A549 (cell line): ENCODE measurements at regions not wholly inside any gene's neighbourhood (a gene's known extent, or its start where the extent isn't known, plus 50 kb on each side); places are given as distances from the start of the nearest gene placed in this dataset.

Experiments used
- ATAC-seq, 2 experiments: fragments of 200-7000 bp in 1 of 2; fragments of >200 bp in 1 of 2; cut with Nextera tagmentation in 1 of 2; cut with Tn5 transposase in 1 of 2; 3 replicates each; pipeline versions ENCODE4 v1.8.0 to v1.9.1; 2018 to 2020; ENCODE audit warnings: mild to moderate bottlenecking in 1 of 2, moderate library complexity in 1 of 2
- CTCF ChIA-PET: fragments of 300-600 bp; sonication (Branson Sonifier 250); formaldehyde crosslinking; extraction: SDS; loops from one replicate; lab custom pipeline; 2021; ENCODE audit warnings: antibody characterized with exemption, inconsistent platforms; lab: Yijun Ruan, JAX
- POLR2A ChIA-PET: fragments of 350-600 bp; formaldehyde crosslinking; extraction: SDS; loops from one replicate; lab custom pipeline; 2021; ENCODE audit warnings: antibody characterized with exemption, inconsistent platforms; lab: Yijun Ruan, JAX
- DNase-seq, 2 experiments: peaks; one replicate each; pipeline versions ENCODE4 v3.0.0 to v3.0.0-alpha.2; 2011 to 2016; ENCODE audit warnings: low read depth in 1 of 2, low spot score in 1 of 2
- FAIRE-seq: peaks from 2 replicates; lab custom pipeline; 2011; peaks lifted over from hg19 to GRCh38; lab: Jason Lieb, UNC
- H3K27ac ChIP-seq, 2 experiments: fragments of >200 bp; sonication (Bioruptor Twin); formaldehyde crosslinking; 3 replicates each; pipeline ENCODE4 v1.5.1; 2016 to 2017
- H3K4me1 ChIP-seq: fragments of >200 bp; sonication (Bioruptor Twin); formaldehyde crosslinking; 3 replicates; pipeline ENCODE4 v1.6.1; 2016
- H3K4me2 ChIP-seq: fragments of >200 bp; sonication (Bioruptor Twin); formaldehyde crosslinking; 3 replicates; pipeline ENCODE4 v1.6.1; 2016
- H3K4me3 ChIP-seq: fragments of >200 bp; sonication (Bioruptor Twin); formaldehyde crosslinking; 3 replicates; pipeline ENCODE4 v1.5.1; 2016
- H3K9me3 ChIP-seq: fragments of >200 bp; sonication (Bioruptor Twin); formaldehyde crosslinking; 3 replicates; pipeline ENCODE4 v1.6.1; 2016
- ATOH8 ChIP-seq: fragments of 250-450 bp; sonication (Bioruptor Pico); IDR thresholded peaks from 2 replicates; pipeline ENCODE4 v1.5.0; 2020; ENCODE audit warnings: low read depth, mild to moderate bottlenecking, moderate library complexity
- CBX2 ChIP-seq: fragments of 200-600 bp; sonication (generic); IDR thresholded peaks from 2 replicates; pipeline ENCODE4 v1.6.1; 2016; ENCODE audit warnings: low read depth, mild to moderate bottlenecking, borderline replicate concordance
- CBX8 ChIP-seq: fragments of 200-600 bp; sonication (generic); IDR thresholded peaks from 2 replicates; pipeline ENCODE4 v1.6.1; 2016
- CHD2 ChIP-seq: fragments of 150-350 bp; IDR thresholded peaks from 2 replicates; pipeline ENCODE4 v1.6.1; 2014; ENCODE audit warnings: low read length; ENCODE audit not compliant: partially characterized antibody
- CHD4 ChIP-seq: fragments of 200-600 bp; sonication (generic); IDR thresholded peaks from 2 replicates; pipeline ENCODE4 v1.6.1; 2016; ENCODE audit warnings: antibody characterized with exemption, mild to moderate bottlenecking, borderline replicate concordance
- E2F6 ChIP-seq: IDR thresholded peaks from 2 replicates; pipeline ENCODE4 v1.6.1; 2012; ENCODE audit warnings: low read depth, borderline replicate concordance
- EHF ChIP-seq: fragments of 250-450 bp; sonication (Bioruptor Pico); IDR thresholded peaks from 2 replicates; pipeline ENCODE4 v1.5.0; 2020; ENCODE audit warnings: mild to moderate bottlenecking
- EHMT2 ChIP-seq: fragments of 200-600 bp; sonication (generic); IDR thresholded peaks from 2 replicates; pipeline ENCODE4 v1.6.1; 2016; ENCODE audit warnings: antibody characterized with exemption, low read depth, mild to moderate bottlenecking, moderate library complexity
- EP300 ChIP-seq, 2 experiments: fragments of >200 bp; sonication (Bioruptor Twin); formaldehyde crosslinking; IDR thresholded peaks; 2 replicates in 1 of 2; 3 replicates in 1 of 2; pipeline ENCODE4 v1.6.1; 2016 to 2017
- FOSL2 ChIP-seq, 2 experiments: fragments of 450-650 bp in 1 of 2; fragments of >200 bp in 1 of 2; sonication (Bioruptor Twin) in 1 of 2; formaldehyde crosslinking; IDR thresholded peaks; 2 replicates each; pipeline versions ENCODE4 v1.5.0 to v1.6.1; 2016 to 2020; ENCODE audit warnings: mild to moderate bottlenecking in 1 of 2, moderate library complexity in 1 of 2
- FOXS1 ChIP-seq: fragments of 250-450 bp; sonication (Bioruptor Pico); IDR thresholded peaks from 2 replicates; pipeline ENCODE4 v1.5.0; 2020; ENCODE audit warnings: mild to moderate bottlenecking, moderate library complexity
- GATA3 ChIP-seq: IDR thresholded peaks from 2 replicates; pipeline ENCODE4 v1.6.1; 2012; ENCODE audit warnings: borderline replicate concordance
- HDAC2 ChIP-seq: fragments of 200-600 bp; sonication (generic); IDR thresholded peaks from 2 replicates; pipeline ENCODE4 v1.6.1; 2016
- HEYL ChIP-seq: fragments of 250-450 bp; sonication (Bioruptor Pico); IDR thresholded peaks from 2 replicates; pipeline ENCODE4 v1.8.0; 2021; ENCODE audit warnings: mild to moderate bottlenecking, moderate library complexity
- HMGXB4 ChIP-seq: fragments of 250-450 bp; sonication (Bioruptor Pico); IDR thresholded peaks from 2 replicates; pipeline ENCODE4 v1.5.0; 2021; ENCODE audit warnings: mild to moderate bottlenecking, moderate library complexity, borderline replicate concordance
- HOXA7 ChIP-seq: fragments of 250-450 bp; sonication (Bioruptor Pico); IDR thresholded peaks from 2 replicates; pipeline ENCODE4 v1.5.0; 2020; ENCODE audit warnings: mild to moderate bottlenecking, moderate library complexity
- JUN ChIP-seq, 2 experiments: fragments of >200 bp; sonication (Bioruptor Twin); formaldehyde crosslinking; IDR thresholded peaks; 2 replicates in 1 of 2; 3 replicates in 1 of 2; pipeline ENCODE4 v1.6.1; 2016 to 2017
- KDM5A ChIP-seq: fragments of 200-600 bp; sonication (generic); IDR thresholded peaks from 2 replicates; pipeline ENCODE4 v1.6.1; 2016; ENCODE audit warnings: antibody characterized with exemption, mild to moderate bottlenecking
- MAFK ChIP-seq: fragments of 450-650 bp; IDR thresholded peaks from 2 replicates; pipeline ENCODE4 v1.6.1; 2014; ENCODE audit not compliant: partially characterized antibody
- MAX ChIP-seq: IDR thresholded peaks from 2 replicates; pipeline ENCODE4 v1.6.1; 2012
- MAZ ChIP-seq: fragments of 150-350 bp; IDR thresholded peaks from 2 replicates; pipeline ENCODE4 v1.6.1; 2014; ENCODE audit warnings: antibody characterized with exemption, low read depth, low read length, borderline replicate concordance
- MYC ChIP-seq: IDR thresholded peaks from 2 replicates; pipeline ENCODE4 v1.6.1; 2012; ENCODE audit warnings: mild to moderate bottlenecking, inconsistent platforms, low read length, improper control_type of control experiment, borderline replicate concordance
- PBX3 ChIP-seq: IDR thresholded peaks from 2 replicates; pipeline ENCODE4 v1.6.1; 2012
- PHF8 ChIP-seq: fragments of 200-600 bp; sonication (generic); IDR thresholded peaks from 2 replicates; pipeline ENCODE4 v1.6.1; 2016; ENCODE audit warnings: low read depth, mild to moderate bottlenecking, antibody characterized with exemption, moderate library complexity, borderline replicate concordance
- RFX5 ChIP-seq: fragments of 450-650 bp; IDR thresholded peaks from 2 replicates; pipeline ENCODE4 v1.7.1; 2014; ENCODE audit warnings: antibody characterized with exemption, mild to moderate bottlenecking, moderate library complexity
- SREBF2 ChIP-seq: fragments of 450-650 bp; IDR thresholded peaks from 2 replicates; pipeline ENCODE4 v1.6.1; 2014; ENCODE audit warnings: mild to moderate bottlenecking, moderate library complexity
- TFCP2L1 ChIP-seq: fragments of 250-450 bp; sonication (Bioruptor Pico); IDR thresholded peaks from 2 replicates; pipeline ENCODE4 v1.5.0; 2021; ENCODE audit warnings: mild to moderate bottlenecking
- USF2 ChIP-seq: fragments of 450-650 bp; IDR thresholded peaks from 2 replicates; pipeline ENCODE4 v1.6.1; 2014; ENCODE audit warnings: antibody characterized with exemption
- ZFP36 ChIP-seq: fragments of 450-650 bp; IDR thresholded peaks from 2 replicates; pipeline ENCODE4 v1.6.1; 2014; ENCODE audit warnings: borderline replicate concordance; ENCODE audit not compliant: partially characterized antibody
- ZSCAN20 ChIP-seq: fragments of 250-450 bp; sonication (Bioruptor Pico); IDR thresholded peaks from 2 replicates; pipeline ENCODE4 v1.8.0; 2022; ENCODE audit warnings: mild to moderate bottlenecking, moderate library complexity
- WGBS: methylation state at CpG from one replicate; pipeline ENCODE4 v1.1.6; 2017; ENCODE audit errors: missing lambda C conversion rate; 5-methylcytosine and 5-hydroxymethylcytosine counted together

GRCh38 chr21:27248814-27249213, 281.9 kb upstream of the ADAMTS5 start:
- no peaks in the 10 kb centered on the region for H3K4me1 ChIP-seq
- TF ChIP-seq PHF8 (no peak), HMGXB4 (CRISPR knock-in tag) (no peak), ZSCAN20 (CRISPR knock-in tag) (no peak), MAFK (no peak), HOXA7 (no peak), FOXS1 (CRISPR knock-in tag) (no peak), MYC (no peak), MAX (no peak), TFCP2L1 (CRISPR knock-in tag) (no peak), GATA3 (no peak), ZFP36 (no peak), HDAC2 (no peak), E2F6 (no peak), EHF (CRISPR knock-in tag) (no peak), CHD4 (no peak), CHD2 (no peak)
- H3K27ac ChIP-seq, result no peak overlapping the region
- H3K9me3 ChIP-seq, result no peaks in the 10 kb centered on the region
- DNase-seq (no peak), ATAC-seq (no peak), FAIRE-seq (no peak)
- no peak overlapping the region for H3K4me3 ChIP-seq
- CTCF ChIA-PET, result interaction anchor here (0.6 kb wide), 1 partner anchor 829 kb away, joined by 3 read pairs; no protein-coding TSS in a partner anchor
- no peak overlapping the region for H3K4me2 ChIP-seq
- WGBS, result 0% methylated on average over 1 of the region's 1 CpG
- POLR2A ChIA-PET, result no interaction called here

- TF ChIP-seq PHF8, result no peak
- TF ChIP-seq KDM5A, result no peak
- no peak for TF ChIP-seq E2F6
- no peak for TF ChIP-seq MAFK
- no peak for TF ChIP-seq FOSL2 (IDR thresholded peaks at IDR 0.05)
- TF ChIP-seq FOSL2 (CRISPR knock-in tag; IDR thresholded peaks at IDR 0.05), result no peak
- no peak for TF ChIP-seq PBX3
- no peak for TF ChIP-seq EHMT2
- TF ChIP-seq CBX8, result no peak
- TF ChIP-seq TFCP2L1 (CRISPR knock-in tag), result no peak
- TF ChIP-seq GATA3, result no peak
- no peak for ATAC-seq
- WGBS, result 15% methylated on average over 5 of the region's 5 CpGs
- DNase-seq, result no peak
- CTCF ChIA-PET, result no interaction called here
- Histone ChIP-seq H3K9me3 (no peaks in the 10 kb centered on the region), H3K4me3 (no peak overlapping the region), H3K27ac (no peak overlapping the region), H3K4me2 (no peak overlapping the region), H3K4me1 (no peaks in the 10 kb centered on the region)
- FAIRE-seq, result no peak
- POLR2A ChIA-PET, result no interaction called here
Observed at GRCh38 chr21:27246741-27247140, 279.9 kb upstream of the ADAMTS5 start.

- WGBS, result 1% methylated on average over 3 of the region's 3 CpGs
- no peak for TF ChIP-seq SREBF2
- TF ChIP-seq HEYL (CRISPR knock-in tag), result no peak
- TF ChIP-seq ATOH8, result no peak
- TF ChIP-seq CBX2, result no peak
- no peak for TF ChIP-seq PHF8
- no peak for TF ChIP-seq KDM5A
- no peak for TF ChIP-seq MAZ
- TF ChIP-seq EP300 (IDR thresholded peaks at IDR 0.05), result no peak
- TF ChIP-seq FOSL2 (IDR thresholded peaks at IDR 0.05), result no peak
- TF ChIP-seq FOSL2 (CRISPR knock-in tag; IDR thresholded peaks at IDR 0.05), result no peak
- no peak for TF ChIP-seq USF2
- no peak for TF ChIP-seq JUN (IDR thresholded peaks at IDR 0.05)
- no peak for TF ChIP-seq EHMT2
- TF ChIP-seq RFX5, result no peak
Observed at GRCh38 chr21:27244776-27245175, 277.9 kb upstream of the ADAMTS5 start.

More at GRCh38 chr21:27244776-27245175, 277.9 kb upstream of the ADAMTS5 start:
- no peaks in the 10 kb centered on the region for H3K4me1 ChIP-seq
- ChIA-PET POLR2A (no interaction called here), CTCF (no interaction called here)
- ATAC-seq (no peak), FAIRE-seq (no peak), DNase-seq (no peak)
- no peaks in the 10 kb centered on the region for H3K9me3 ChIP-seq
- H3K27ac ChIP-seq, result no peak overlapping the region
- no peak overlapping the region for H3K4me3 ChIP-seq
- H3K4me2 ChIP-seq, result no peak overlapping the region
